AG08396 (cell line): ENCODE measurements at regions not wholly inside any gene's neighbourhood (a gene's known extent, or its start where the extent isn't known, plus 50 kb on each side); places are given as distances from the start of the nearest gene placed in this dataset.

Experiments used
- DNase-seq: peaks from one replicate; pipeline ENCODE4 v3.0.0; 2012; ENCODE audit warnings: low spot score, mixed read lengths

- no peak for DNase-seq
These were observed 149.3 kb upstream of the HNRNPA3 start for GRCh38 chr2:177063331-177063730.

- DNase-seq, result no peak
These were observed 148.2 kb upstream of the HNRNPA3 start for GRCh38 chr2:177064422-177064821.

- DNase-seq, result no peak
These were observed 143.6 kb upstream of the HNRNPA3 start for GRCh38 chr2:177068967-177069366.

- DNase-seq, result no peak
These were observed 140.5 kb upstream of the HNRNPA3 start for GRCh38 chr2:177072090-177072489.

GRCh38 chr2:177073611-177074010 lies 139.0 kb upstream of the HNRNPA3 start:
- no peak for DNase-seq

- DNase-seq, result no peak
These were observed 138.4 kb upstream of the HNRNPA3 start for GRCh38 chr2:177074099-177074710.

GRCh38 chr2:177075254-177075653 lies 137.3 kb upstream of the HNRNPA3 start:
- DNase-seq, result no peak

- DNase-seq, result no peak
These were observed 135.9 kb upstream of the HNRNPA3 start for GRCh38 chr2:177076636-177077179.

GRCh38 chr2:177077778-177078177 lies 134.8 kb upstream of the HNRNPA3 start:
- DNase-seq, result no peak

GRCh38 chr2:177078416-177078815 lies 134.2 kb upstream of the HNRNPA3 start:
- no peak for DNase-seq

GRCh38 chr2:177078855-177079254 lies 133.7 kb upstream of the HNRNPA3 start:
- DNase-seq, result no peak

GRCh38 chr2:177080746-177081284 lies 131.8 kb upstream of the HNRNPA3 start:
- DNase-seq, result no peak

- no peak for DNase-seq
These were observed 128.0 kb upstream of the HNRNPA3 start for GRCh38 chr2:177084607-177085006.

- DNase-seq, result no peak
These were observed 124.1 kb upstream of the HNRNPA3 start for GRCh38 chr2:177088529-177088928.

- no peak for DNase-seq
These were observed 121.6 kb upstream of the HNRNPA3 start for GRCh38 chr2:177090967-177091366.

- no peak for DNase-seq
These were observed 119.2 kb upstream of the HNRNPA3 start for GRCh38 chr2:177093371-177093770.

- no peak for DNase-seq
These were observed 114.5 kb upstream of the HNRNPA3 start for GRCh38 chr2:177098001-177098613.

GRCh38 chr2:177101930-177102329 lies 110.7 kb upstream of the HNRNPA3 start:
- no peak for DNase-seq

GRCh38 chr2:177106212-177106611 lies 106.4 kb upstream of the HNRNPA3 start:
- no peak for DNase-seq

- no peak for DNase-seq
These were observed 103.7 kb upstream of the HNRNPA3 start for GRCh38 chr2:177108890-177109289.

GRCh38 chr2:177114712-177115111 lies 97.9 kb upstream of the HNRNPA3 start:
- DNase-seq, result no peak

- DNase-seq, result no peak
These were observed 94.8 kb upstream of the HNRNPA3 start for GRCh38 chr2:177117755-177118154.

- DNase-seq, result no peak
These were observed 94.0 kb upstream of the HNRNPA3 start for GRCh38 chr2:177118636-177119035.

- DNase-seq, result no peak
These were observed 93.5 kb upstream of the HNRNPA3 start for GRCh38 chr2:177119099-177119498.
